Mesendoderm (in vitro differentiated cells): ENCODE measurements at regions not wholly inside any gene's neighbourhood (a gene's known extent, or its start where the extent isn't known, plus 50 kb on each side); places are given as distances from the start of the nearest gene placed in this dataset.

Source experiments
- DNase-seq: peaks from one replicate; pipeline ENCODE4 v3.0.0; 2013
- H2AK5ac ChIP-seq: 2 replicates; pipeline ENCODE4 v1.6.1; 2013; ENCODE audit warnings: low read length, inconsistent platforms
- H2BK120ac ChIP-seq: 2 replicates; pipeline ENCODE4 v1.6.1; 2013; ENCODE audit warnings: low read depth, mild to moderate bottlenecking, low read length, moderate library complexity, mixed read lengths
- H2BK15ac ChIP-seq: replicated peaks from 2 replicates; pipeline ENCODE4 v1.6.1; 2013; ENCODE audit warnings: low read depth, mild to moderate bottlenecking, moderate library complexity
- H2BK5ac ChIP-seq: 2 replicates; pipeline ENCODE4 v1.6.1; 2013; ENCODE audit warnings: low read length, inconsistent platforms
- H3K18ac ChIP-seq: 2 replicates; pipeline ENCODE4 v1.6.1; 2013; ENCODE audit warnings: mild to moderate bottlenecking, low read length, mixed read lengths
- H3K23ac ChIP-seq: one replicate; pipeline ENCODE4 v1.6.1; 2013; ENCODE audit warnings: low read length
- H3K27ac ChIP-seq: 2 replicates; pipeline ENCODE4 v1.5.1; 2013; ENCODE audit warnings: low read depth, mild to moderate bottlenecking, inconsistent platforms, low read length, moderate library complexity
- H3K27me3 ChIP-seq: 2 replicates; pipeline ENCODE4 v1.6.1; 2013; ENCODE audit warnings: low read length, control low read depth, mild to moderate bottlenecking, inconsistent platforms; ENCODE audit not compliant: insufficient read depth, poor library complexity
- H3K36me3 ChIP-seq: 2 replicates; pipeline ENCODE4 v1.6.1; 2013; ENCODE audit warnings: low read length, inconsistent platforms; ENCODE audit not compliant: control insufficient read depth, insufficient read depth
- H3K4ac ChIP-seq: one replicate; pipeline ENCODE4 v1.6.1; 2013; ENCODE audit warnings: low read depth, mild to moderate bottlenecking, low read length, moderate library complexity
- H3K4me1 ChIP-seq: 2 replicates; pipeline ENCODE4 v1.6.1; 2013; ENCODE audit warnings: low read depth, low read length, inconsistent platforms; ENCODE audit not compliant: control insufficient read depth
- H3K4me2 ChIP-seq: 2 replicates; pipeline ENCODE4 v1.6.1; 2013; ENCODE audit warnings: low read length
- H3K4me3 ChIP-seq: 2 replicates; pipeline ENCODE4 v1.5.1; 2013; ENCODE audit warnings: mild to moderate bottlenecking, low read length
- H3K56ac ChIP-seq: one replicate; pipeline ENCODE4 v1.6.1; 2013; ENCODE audit warnings: low read length
- H3K79me1 ChIP-seq: 2 replicates; pipeline ENCODE4 v1.6.1; 2013; ENCODE audit warnings: low read length, inconsistent platforms
- H3K79me2 ChIP-seq: 2 replicates; pipeline ENCODE4 v1.6.1; 2013; ENCODE audit warnings: mild to moderate bottlenecking, low read length; ENCODE audit not compliant: control insufficient read depth, insufficient read depth
- H3K9ac ChIP-seq: 2 replicates; pipeline ENCODE4 v1.6.1; 2013; ENCODE audit warnings: low read length, inconsistent platforms
- H4K5ac ChIP-seq: one replicate; pipeline ENCODE4 v1.6.1; 2013; ENCODE audit warnings: low read length
- H4K8ac ChIP-seq: one replicate; pipeline ENCODE4 v1.6.1; 2013; ENCODE audit warnings: low read depth, mild to moderate bottlenecking, control low read depth, low read length, moderate library complexity
- WGBS: extraction: QIAGEN DNeasy Blood & Tissue Kit; methylation state at CpG from one replicate; pipeline ENCODE4 v1.1.7; 2013; ENCODE audit warnings: low lambda C conversion rate, missing lambda C conversion rate; ENCODE audit not compliant: insufficient coverage; ENCODE audit errors: extremely low coverage; 5-methylcytosine and 5-hydroxymethylcytosine counted together

DNA sequence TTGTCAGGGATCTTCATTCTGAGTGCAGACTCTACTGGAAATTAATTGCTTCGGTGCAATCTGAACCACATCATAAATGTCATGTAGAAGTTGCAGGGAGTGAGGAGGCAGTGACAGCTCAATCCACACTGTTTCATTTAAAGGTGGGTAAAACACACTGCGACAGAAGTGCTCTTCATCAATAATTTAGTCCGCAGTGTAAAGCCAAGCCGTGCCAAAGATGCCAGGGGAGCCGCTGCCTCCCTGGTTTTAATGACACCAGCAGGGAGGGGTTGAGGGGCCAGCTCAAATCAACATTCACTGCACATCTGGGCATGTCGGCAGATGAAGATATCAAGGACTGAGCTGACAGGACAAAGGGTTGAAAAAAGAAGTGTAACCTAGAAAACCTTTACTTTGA lies 305.7 kb upstream of the VRK2 start:
- no peak overlapping the region for H3K4me2 ChIP-seq
- H3K27me3 ChIP-seq, result no peaks in the 10 kb centered on the region
- H3K79me1 ChIP-seq, result no peaks in the 10 kb centered on the region
- no peak overlapping the region for H3K4ac ChIP-seq
- no CpG with 5 or more reads among the region's 6 CpGs for WGBS
- no peak overlapping the region for H2BK15ac ChIP-seq
- H3K18ac ChIP-seq, result no peak overlapping the region
- no peak overlapping the region for H3K4me3 ChIP-seq
- no peak overlapping the region for H4K5ac ChIP-seq
- no peak overlapping the region for H2AK5ac ChIP-seq
- no peak overlapping the region for H3K27ac ChIP-seq
- no peak for DNase-seq
- H2BK120ac ChIP-seq, result no peak overlapping the region
- H3K36me3 ChIP-seq, result no peaks in the 10 kb centered on the region
- no peak overlapping the region for H2BK5ac ChIP-seq
- H3K4me1 ChIP-seq, result no peaks in the 10 kb centered on the region
- no peak overlapping the region for H3K56ac ChIP-seq
- H4K8ac ChIP-seq, result no peak overlapping the region
- H3K9ac ChIP-seq, result no peak overlapping the region
- H3K79me2 ChIP-seq, result no peaks in the 10 kb centered on the region
- H3K23ac ChIP-seq, result no peak overlapping the region

DNA sequence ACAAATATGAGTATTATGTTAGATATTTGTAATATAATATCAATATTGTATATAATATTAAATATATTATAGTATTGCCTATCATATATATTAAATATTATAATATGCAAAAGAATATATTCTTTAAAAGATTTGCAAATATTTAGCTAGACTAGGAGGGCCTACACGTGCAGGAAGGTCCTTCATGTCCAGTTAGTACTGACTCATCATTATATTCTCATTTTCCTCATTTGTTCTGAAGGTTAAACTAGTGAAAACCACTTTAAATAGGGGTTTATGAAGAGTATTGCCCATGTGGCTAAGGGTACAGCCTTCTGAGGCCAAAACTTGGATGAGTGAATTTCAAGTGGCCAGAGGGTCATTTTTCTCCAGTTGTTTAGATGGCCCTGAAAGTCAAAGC lies 293.0 kb upstream of the VRK2 start:
- H3K36me3 ChIP-seq, result no peaks in the 10 kb centered on the region
- no peak for DNase-seq
- H4K8ac ChIP-seq, result no peak overlapping the region
- no peaks in the 10 kb centered on the region for H3K79me1 ChIP-seq
- H2BK15ac ChIP-seq, result no peak overlapping the region
- H2BK120ac ChIP-seq, result no peak overlapping the region
- H3K9ac ChIP-seq, result no peak overlapping the region
- no peaks in the 10 kb centered on the region for H3K4me1 ChIP-seq
- H3K79me2 ChIP-seq, result no peaks in the 10 kb centered on the region
- no peak overlapping the region for H2AK5ac ChIP-seq
- H3K4me3 ChIP-seq, result no peak overlapping the region
- no peak overlapping the region for H3K4ac ChIP-seq
- no CpG with 5 or more reads among the region's 1 CpG for WGBS
- H4K5ac ChIP-seq, result no peak overlapping the region
- no peak overlapping the region for H3K18ac ChIP-seq
- no peak overlapping the region for H3K27ac ChIP-seq
- H3K23ac ChIP-seq, result no peak overlapping the region
- H2BK5ac ChIP-seq, result no peak overlapping the region
- H3K56ac ChIP-seq, result no peak overlapping the region
- H3K4me2 ChIP-seq, result no peak overlapping the region
- no peaks in the 10 kb centered on the region for H3K27me3 ChIP-seq

- Histone ChIP-seq H3K9ac (no peak overlapping the region), H3K27ac (no peak overlapping the region)
Measured at GRCh38 chr2:57758686-57759085, 287.9 kb upstream of the VRK2 start.

GRCh38 chr2:57759131-57759530 lies 287.5 kb upstream of the VRK2 start:
- no CpG with 5 or more reads among the region's 5 CpGs for WGBS

More at GRCh38 chr2:57758686-57759085, 287.9 kb upstream of the VRK2 start:
- Histone ChIP-seq H2BK5ac (no peak overlapping the region), H3K56ac (no peak overlapping the region), H3K36me3 (no peaks in the 10 kb centered on the region), H3K23ac (no peak overlapping the region), H4K5ac (no peak overlapping the region), H3K4me2 (no peak overlapping the region), H2AK5ac (no peak overlapping the region), H3K79me2 (no peaks in the 10 kb centered on the region), H2BK120ac (no peak overlapping the region), H3K4ac (no peak overlapping the region), H3K4me3 (no peak overlapping the region), H2BK15ac (no peak overlapping the region), H3K18ac (no peak overlapping the region), H3K27me3 (no peaks in the 10 kb centered on the region), H3K4me1 (no peaks in the 10 kb centered on the region), H4K8ac (no peak overlapping the region), H3K79me1 (no peaks in the 10 kb centered on the region)
- no peak for DNase-seq
- WGBS, result no CpG with 5 or more reads among the region's 2 CpGs

GRCh38 chr2:57759822-57760300 lies 286.7 kb upstream of the VRK2 start:
- H3K56ac ChIP-seq, result peak overlapping the region; percentile 79
- H3K4ac ChIP-seq, result no peak overlapping the region
- H3K4me2 ChIP-seq, result peak overlapping the region; percentile 69
- H2BK15ac ChIP-seq, result no peak overlapping the region
- H3K79me1 ChIP-seq, result no peaks in the 10 kb centered on the region
- WGBS, result no CpG with 5 or more reads among the region's 19 CpGs
- H3K79me2 ChIP-seq, result no peaks in the 10 kb centered on the region
- H2BK5ac ChIP-seq, result no peak overlapping the region
- no peak overlapping the region for H2AK5ac ChIP-seq
- peak overlapping the region; percentile 71 for H3K9ac ChIP-seq
- no peaks in the 10 kb centered on the region for H3K4me1 ChIP-seq
- no peak overlapping the region for H4K5ac ChIP-seq
- H3K23ac ChIP-seq, result no peak overlapping the region
- H3K27me3 ChIP-seq, result no peaks in the 10 kb centered on the region
- H3K18ac ChIP-seq, result peak overlapping the region; percentile 90
- H3K27ac ChIP-seq, result no peak overlapping the region
- no peak overlapping the region for H2BK120ac ChIP-seq
- H3K36me3 ChIP-seq, result no peaks in the 10 kb centered on the region
- DNase-seq, result peak; percentile 83
- no peak overlapping the region for H4K8ac ChIP-seq
- H3K4me3 ChIP-seq, result no peak overlapping the region

More at GRCh38 chr2:57759131-57759530, 287.5 kb upstream of the VRK2 start:
- Histone ChIP-seq H3K9ac (no peak overlapping the region), H3K4me3 (no peak overlapping the region), H3K79me2 (no peaks in the 10 kb centered on the region), H3K79me1 (no peaks in the 10 kb centered on the region), H2AK5ac (no peak overlapping the region), H3K23ac (no peak overlapping the region), H3K4me1 (no peaks in the 10 kb centered on the region), H4K5ac (no peak overlapping the region), H2BK15ac (no peak overlapping the region), H3K56ac (no peak overlapping the region), H3K27me3 (no peaks in the 10 kb centered on the region), H3K36me3 (no peaks in the 10 kb centered on the region), H4K8ac (no peak overlapping the region), H2BK120ac (no peak overlapping the region), H3K4ac (no peak overlapping the region), H3K18ac (no peak overlapping the region), H3K4me2 (no peak overlapping the region), H3K27ac (no peak overlapping the region), H2BK5ac (no peak overlapping the region)
- peak; percentile 9 for DNase-seq

DNA sequence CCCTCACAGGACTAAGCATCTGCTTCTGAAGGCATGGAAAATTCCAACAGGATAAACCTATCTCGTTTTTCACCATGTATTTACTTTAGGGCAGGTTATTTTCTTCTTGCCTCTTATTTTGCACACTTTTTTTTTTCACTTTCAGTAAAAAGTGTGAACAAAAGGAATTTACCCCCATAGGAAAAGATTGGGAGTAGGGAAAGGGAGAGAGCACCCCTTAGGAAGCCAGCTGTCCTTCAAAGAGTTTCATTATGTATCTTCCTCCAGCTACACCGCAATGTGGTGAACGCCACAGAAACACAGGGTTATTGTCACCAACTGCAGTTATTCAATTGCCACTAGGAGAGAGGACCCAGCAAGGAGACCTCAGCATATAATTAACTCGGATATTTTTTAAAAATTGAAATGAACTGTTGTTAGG lies 286.2 kb upstream of the VRK2 start:
- Histone ChIP-seq H3K27me3 (no peaks in the 10 kb centered on the region), H3K9ac (peak overlapping the region; percentile 71), H3K23ac (no peak overlapping the region), H3K36me3 (no peaks in the 10 kb centered on the region), H3K79me1 (no peaks in the 10 kb centered on the region), H3K4me2 (no peak overlapping the region), H3K27ac (no peak overlapping the region), H2BK120ac (no peak overlapping the region), H3K4me1 (no peaks in the 10 kb centered on the region), H2BK15ac (no peak overlapping the region), H2BK5ac (no peak overlapping the region), H3K56ac (peak overlapping the region; percentile 79), H4K5ac (no peak overlapping the region), H3K4ac (no peak overlapping the region), H4K8ac (no peak overlapping the region), H3K79me2 (no peaks in the 10 kb centered on the region), H3K18ac (no peak overlapping the region), H2AK5ac (no peak overlapping the region), H3K4me3 (no peak overlapping the region)
- WGBS, result no CpG with 5 or more reads among the region's 4 CpGs
- no peak for DNase-seq
